GM23338 (cell line): ENCODE measurements at regions not wholly inside any gene's neighbourhood (a gene's known extent, or its start where the extent isn't known, plus 50 kb on each side); places are given as distances from the start of the nearest gene placed in this dataset.

ENCODE experiments used
- ATAC-seq: fragments of 200-7000 bp; cut with Tn5 transposase; 3 replicates; pipeline ENCODE4 v1.9.1; 2020
- DNase-seq: peaks from one replicate; pipeline ENCODE4 v3.0.0-alpha.2; 2015; ENCODE audit warnings: low spot score
- H2AFZ ChIP-seq: fragments of 200-600 bp; sonication (generic); 2 replicates; pipeline ENCODE4 v1.8.0; 2016; ENCODE audit warnings: antibody characterized with exemption, mild to moderate bottlenecking, moderate library complexity
- H3F3A ChIP-seq: fragments of 200-600 bp; sonication (generic); replicated peaks from 2 replicates; pipeline ENCODE4 v1.8.0; 2017; ENCODE audit warnings: antibody characterized with exemption, mixed run types, low read depth
- H3K27ac ChIP-seq: fragments of 200-600 bp; sonication (generic); 2 replicates; pipeline ENCODE4 v1.6.1; 2016; ENCODE audit warnings: low read depth
- H3K27me3 ChIP-seq: fragments of 200-600 bp; sonication (generic); 2 replicates; pipeline ENCODE4 v1.8.0; 2016; ENCODE audit warnings: mild to moderate bottlenecking, mixed run types, moderate library complexity; ENCODE audit not compliant: insufficient read depth
- H3K36me3 ChIP-seq: fragments of 200-600 bp; sonication (generic); 2 replicates; pipeline ENCODE4 v1.8.0; 2016; ENCODE audit warnings: mild to moderate bottlenecking; ENCODE audit not compliant: insufficient read depth
- H3K4me1 ChIP-seq: fragments of 200-600 bp; sonication (generic); 2 replicates; pipeline ENCODE4 v1.8.0; 2016; ENCODE audit warnings: mild to moderate bottlenecking, moderate library complexity; ENCODE audit not compliant: insufficient read depth
- H3K4me2 ChIP-seq: fragments of 200-600 bp; sonication (generic); 2 replicates; pipeline ENCODE4 v1.7.1; 2017; ENCODE audit warnings: mixed run types
- H3K4me3 ChIP-seq: fragments of 200-600 bp; sonication (generic); 2 replicates; pipeline ENCODE4 v1.6.1; 2016; ENCODE audit warnings: mixed run types
- H3K79me2 ChIP-seq: fragments of 200-600 bp; sonication (generic); replicated peaks from 2 replicates; pipeline ENCODE4 v1.8.0; 2017; ENCODE audit warnings: mild to moderate bottlenecking; ENCODE audit not compliant: insufficient read depth
- H3K9me2 ChIP-seq: fragments of 200-600 bp; sonication (generic); 2 replicates; pipeline ENCODE4 v1.8.0; 2017; ENCODE audit not compliant: insufficient read depth
- H4K20me1 ChIP-seq: fragments of 200-600 bp; sonication (generic); replicated peaks from 2 replicates; pipeline ENCODE4 v1.8.0; 2017; ENCODE audit warnings: mild to moderate bottlenecking; ENCODE audit not compliant: insufficient read depth
- H3K27ac Mint-ChIP-seq: 2 replicates; pipeline ENCODE4 v1.8.0; 2020; ENCODE audit warnings: inconsistent platforms, mild to moderate bottlenecking, moderate library complexity, mixed read lengths
- H3K27me3 Mint-ChIP-seq: 3 replicates; pipeline ENCODE4 v1.8.0; 2022; ENCODE audit warnings: low read depth, mild to moderate bottlenecking, moderate library complexity, mixed read lengths, inconsistent platforms; ENCODE audit not compliant: insufficient read depth, poor library complexity
- H3K36me3 Mint-ChIP-seq: 3 replicates; pipeline ENCODE4 v1.8.0; 2021; ENCODE audit warnings: low read depth, mild to moderate bottlenecking, inconsistent platforms, moderate library complexity, mixed read lengths
- H3K4me1 Mint-ChIP-seq: 3 replicates; pipeline ENCODE4 v1.8.0; 2020; ENCODE audit warnings: mild to moderate bottlenecking, inconsistent platforms, mixed read lengths
- H3K4me3 Mint-ChIP-seq: 3 replicates; pipeline ENCODE4 v1.8.0; 2021; ENCODE audit warnings: moderate library complexity, mild to moderate bottlenecking, inconsistent platforms, mixed read lengths
- H3K9me3 Mint-ChIP-seq: 3 replicates; pipeline ENCODE4 v1.8.0; 2020; ENCODE audit warnings: moderate library complexity, mild to moderate bottlenecking, inconsistent platforms, mixed read lengths
- CTCF ChIP-seq, 2 experiments: fragments of 200-600 bp in 1 of 2; sonication (generic) in 1 of 2; conservative IDR thresholded peaks; 2 replicates each; pipeline versions ENCODE4 v1.5.1 to v1.6.1; 2016 to 2017; ENCODE audit warnings: antibody characterized with exemption in 2 of 2, low read depth in 2 of 2, mild to moderate bottlenecking in 2 of 2, moderate library complexity in 1 of 2
- EZH2 ChIP-seq: fragments of 200-600 bp; sonication (generic); IDR thresholded peaks from one replicate; pipeline ENCODE4 v1.8.0; 2017; ENCODE audit warnings: antibody characterized with exemption, mild to moderate bottlenecking, low read depth; ENCODE audit not compliant: unreplicated experiment
- JUNB ChIP-seq: IDR thresholded peaks from one replicate; pipeline ENCODE4 v1.6.1; 2016; ENCODE audit warnings: antibody characterized with exemption; ENCODE audit not compliant: unreplicated experiment
- NANOG ChIP-seq: IDR thresholded peaks from 2 replicates; pipeline ENCODE4 v1.6.1; 2016; ENCODE audit warnings: antibody characterized with exemption, borderline replicate concordance
- POLR2AphosphoS5 ChIP-seq: IDR thresholded peaks from 2 replicates; pipeline ENCODE4 v1.6.1; 2016; ENCODE audit warnings: antibody characterized with exemption, low read depth
- REST ChIP-seq: IDR thresholded peaks from one replicate; pipeline ENCODE4 v1.6.1; 2018; ENCODE audit warnings: antibody characterized with exemption; ENCODE audit not compliant: unreplicated experiment
- ZNF114 ChIP-seq: fragments of 250-450 bp; sonication (Bioruptor Pico); IDR thresholded peaks from 2 replicates; pipeline ENCODE4 v1.5.0; 2020; ENCODE audit warnings: mild to moderate bottlenecking, moderate library complexity
- ZNF331 ChIP-seq: fragments of 250-450 bp; sonication (Bioruptor Pico); IDR thresholded peaks from 2 replicates; pipeline ENCODE4 v1.5.0; 2020; ENCODE audit warnings: low read depth, mild to moderate bottlenecking, moderate library complexity
- ZNF462 ChIP-seq: fragments of 250-450 bp; sonication (Bioruptor Pico); IDR thresholded peaks from 2 replicates; pipeline ENCODE4 v1.5.0; 2020; ENCODE audit warnings: mild to moderate bottlenecking, moderate library complexity
- TF ChIP-seq, protein P1 (sequence below): IDR thresholded peaks from 2 replicates; pipeline ENCODE4 v1.6.1; 2016; ENCODE audit warnings: antibody characterized with exemption

DNA sequence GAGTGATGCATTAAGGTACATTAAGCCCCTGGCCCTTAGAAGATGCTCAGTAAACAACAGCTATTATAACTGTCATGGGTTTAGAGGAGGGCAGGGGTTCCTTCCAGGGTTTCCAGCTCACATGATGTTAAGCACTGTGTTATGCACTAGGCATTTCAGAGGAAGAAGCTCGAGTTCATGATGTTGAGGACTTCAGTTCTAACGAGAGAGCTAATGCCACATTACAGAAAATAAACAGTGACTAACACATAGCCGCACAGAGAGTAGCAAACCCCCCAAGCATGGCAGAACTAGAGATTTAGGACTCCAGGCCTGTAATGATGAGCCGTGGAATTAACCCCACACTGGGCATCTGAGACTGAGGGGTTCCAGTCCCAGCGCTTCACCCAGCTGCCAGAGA is 105.2 kb downstream of the UNC5CL start (continued):
- TF ChIP-seq ZNF462 (CRISPR knock-in tag) (no peak), CTCF (conservative IDR thresholded peaks at IDR 0.05; ENCODE audit: low read depth in 2 of 2) (no peak), NANOG (no peak), POLR2AphosphoS5 (no peak), ZNF331 (CRISPR knock-in tag) (no peak), EZH2 (no peak), ZNF114 (CRISPR knock-in tag) (no peak)

DNA sequence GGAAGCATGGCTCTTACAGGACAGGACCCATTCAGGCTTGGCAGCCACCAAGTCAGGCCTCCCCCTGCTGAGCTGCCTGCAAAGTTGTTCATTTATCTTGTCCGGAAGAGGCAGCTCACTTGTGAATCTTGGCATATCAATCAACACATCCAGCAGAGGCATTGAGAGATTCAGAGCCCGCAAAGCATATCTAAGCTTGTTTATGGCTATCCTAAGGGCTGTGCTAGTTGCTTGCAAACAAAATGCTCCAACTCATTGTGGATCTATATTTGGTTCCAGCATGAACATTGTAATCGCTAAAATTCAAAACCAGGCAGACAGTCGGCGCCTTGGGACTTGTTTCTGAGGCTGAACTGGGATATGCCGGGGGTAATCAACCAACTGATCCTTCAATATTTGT is 106.1 kb downstream of the UNC5CL start:
- Histone ChIP-seq H3K27me3 (no peaks in the 10 kb centered on the region), H3K27ac (no peak overlapping the region), H3K79me2 (no peaks in the 10 kb centered on the region), H3K9me2 (peaks cover 17% of the 10 kb centered on the region; the same call in 1 of the 2 replicates), H3K4me1 (no peaks in the 10 kb centered on the region), H3K4me3 (no peak overlapping the region), H2AFZ (no peak overlapping the region), H3K4me2 (no peak overlapping the region), H3F3A (no peaks in the 10 kb centered on the region), H4K20me1 (no peaks in the 10 kb centered on the region), H3K36me3 (no peaks in the 10 kb centered on the region)
- no peak overlapping the region for H3K27ac Mint-ChIP-seq
- H3K4me1 Mint-ChIP-seq, result peaks cover 8% of the 10 kb centered on the region; the same call in 2 of the 3 replicates
- ATAC-seq (no peak), DNase-seq (no peak)
- no peak overlapping the region for H3K4me3 Mint-ChIP-seq
- no peaks in the 10 kb centered on the region for H3K36me3 Mint-ChIP-seq
- H3K27me3 Mint-ChIP-seq, result no peaks in the 10 kb centered on the region
- no peaks in the 10 kb centered on the region for H3K9me3 Mint-ChIP-seq
- TF ChIP-seq REST, result no peak
- no peak for TF ChIP-seq CTCF (conservative IDR thresholded peaks at IDR 0.05; ENCODE audit: low read depth in 2 of 2)
- TF ChIP-seq EZH2, result no peak
- no peak for TF ChIP-seq POLR2AphosphoS5
- TF ChIP-seq NANOG, result no peak
- TF ChIP-seq, protein P1, sequence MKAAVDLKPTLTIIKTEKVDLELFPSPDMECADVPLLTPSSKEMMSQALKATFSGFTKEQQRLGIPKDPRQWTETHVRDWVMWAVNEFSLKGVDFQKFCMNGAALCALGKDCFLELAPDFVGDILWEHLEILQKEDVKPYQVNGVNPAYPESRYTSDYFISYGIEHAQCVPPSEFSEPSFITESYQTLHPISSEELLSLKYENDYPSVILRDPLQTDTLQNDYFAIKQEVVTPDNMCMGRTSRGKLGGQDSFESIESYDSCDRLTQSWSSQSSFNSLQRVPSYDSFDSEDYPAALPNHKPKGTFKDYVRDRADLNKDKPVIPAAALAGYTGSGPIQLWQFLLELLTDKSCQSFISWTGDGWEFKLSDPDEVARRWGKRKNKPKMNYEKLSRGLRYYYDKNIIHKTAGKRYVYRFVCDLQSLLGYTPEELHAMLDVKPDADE, result no peak
- no peak for TF ChIP-seq JUNB
- no peak for TF ChIP-seq ZNF114 (CRISPR knock-in tag)
